GM21423 (cell line): ENCODE measurements at regions not wholly inside any gene's neighbourhood (a gene's known extent, or its start where the extent isn't known, plus 50 kb on each side); places are given as distances from the start of the nearest gene placed in this dataset.

Source experiments
- ATAC-seq: cut with Tn5 transposase; IDR thresholded peaks from one replicate; pipeline ENCODE4 v1.9.1; 2021; ENCODE audit warnings: mild to moderate bottlenecking, moderate library complexity; ENCODE audit not compliant: unreplicated experiment

- ATAC-seq = no peak
These were observed 301.6 kb downstream of the SLITRK6 start for GRCh38 chr13:85497652-85498051.

- ATAC-seq = no peak
These were observed 306.9 kb downstream of the SLITRK6 start for GRCh38 chr13:85492283-85492682.

GRCh38 chr13:85486663-85487062 is 312.6 kb downstream of the SLITRK6 start:
- no peak for ATAC-seq

GRCh38 chr13:85473144-85473543 is 326.1 kb downstream of the SLITRK6 start:
- no peak for ATAC-seq

GRCh38 chr13:85469320-85469719 is 329.9 kb downstream of the SLITRK6 start:
- ATAC-seq = no peak

GRCh38 chr13:85462792-85463425 is 336.3 kb downstream of the SLITRK6 start:
- no peak for ATAC-seq

- no peak for ATAC-seq
These were observed 337.6 kb downstream of the SLITRK6 start for GRCh38 chr13:85461621-85462020.

GRCh38 chr13:85445534-85445933 is 353.7 kb downstream of the SLITRK6 start:
- no peak for ATAC-seq

GRCh38 chr13:85441975-85442374 is 357.2 kb downstream of the SLITRK6 start:
- no peak for ATAC-seq

GRCh38 chr13:85441364-85441763 is 357.9 kb downstream of the SLITRK6 start:
- ATAC-seq = no peak

GRCh38 chr13:85436029-85436428 is 363.2 kb downstream of the SLITRK6 start:
- ATAC-seq = no peak

- ATAC-seq = no peak
These were observed 364.3 kb downstream of the SLITRK6 start for GRCh38 chr13:85434927-85435326.

GRCh38 chr13:85432881-85433280 is 366.3 kb downstream of the SLITRK6 start:
- ATAC-seq = no peak

GRCh38 chr13:85431720-85432119 is 367.5 kb downstream of the SLITRK6 start:
- ATAC-seq = no peak

GRCh38 chr13:85430216-85430794 is 368.9 kb downstream of the SLITRK6 start:
- no peak for ATAC-seq

GRCh38 chr13:85427416-85427815 is 371.8 kb downstream of the SLITRK6 start:
- ATAC-seq = no peak

- ATAC-seq = no peak
These were observed 379.1 kb downstream of the SLITRK6 start for GRCh38 chr13:85420136-85420535.

GRCh38 chr13:85419611-85420010 is 379.6 kb downstream of the SLITRK6 start:
- no peak for ATAC-seq

- no peak for ATAC-seq
These were observed 381.4 kb downstream of the SLITRK6 start for GRCh38 chr13:85417807-85418206.

GRCh38 chr13:85413664-85414063 is 385.6 kb downstream of the SLITRK6 start:
- no peak for ATAC-seq

GRCh38 chr13:85412448-85412847 is 386.8 kb downstream of the SLITRK6 start:
- ATAC-seq = no peak

- ATAC-seq = no peak
These were observed 387.6 kb downstream of the SLITRK6 start for GRCh38 chr13:85411591-85411990.

GRCh38 chr13:85408415-85408814 is 390.8 kb downstream of the SLITRK6 start:
- no peak for ATAC-seq
